Fibroblast of the aortic adventitia (primary cell): ENCODE measurements at regions not wholly inside any gene's neighbourhood (a gene's known extent, or its start where the extent isn't known, plus 50 kb on each side); places are given as distances from the start of the nearest gene placed in this dataset.

ENCODE experiments used
- DNase-seq: peaks from one replicate; pipeline ENCODE4 v3.0.0-alpha.2; 2010; ENCODE audit warnings: low read depth
- H3K4me3 ChIP-seq: 2 replicates; pipeline ENCODE4 v1.5.1; 2011; ENCODE audit warnings: low read depth, mild to moderate bottlenecking, control low read depth, low read length, moderate library complexity
- TF ChIP-seq, protein P1 (sequence below): IDR thresholded peaks from 2 replicates; pipeline ENCODE4 v1.5.1; 2011; ENCODE audit warnings: mild to moderate bottlenecking, low read length, control low read depth, inconsistent platforms; ENCODE audit not compliant: insufficient read depth

DNA sequence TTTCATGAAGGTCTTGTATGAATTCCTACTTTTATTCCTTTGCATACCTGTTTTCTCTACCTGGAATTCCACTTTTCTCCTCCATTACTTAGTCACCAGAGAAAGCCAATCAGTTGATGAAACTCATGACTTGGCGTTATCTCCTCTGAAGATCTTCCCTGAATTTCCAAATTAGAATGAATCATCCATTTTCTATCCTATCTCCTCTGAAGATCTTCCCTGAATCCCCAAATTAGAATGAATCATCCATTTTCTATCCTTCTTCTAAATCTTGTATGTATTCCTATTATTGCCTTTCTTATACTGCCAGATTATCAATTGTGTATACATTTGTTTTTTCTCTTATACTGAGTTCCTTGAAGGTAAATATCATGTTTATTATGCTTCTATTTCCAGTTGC, 440.4 kb downstream of the CCDC85A start:
- no peak for DNase-seq
- TF ChIP-seq, protein P1, sequence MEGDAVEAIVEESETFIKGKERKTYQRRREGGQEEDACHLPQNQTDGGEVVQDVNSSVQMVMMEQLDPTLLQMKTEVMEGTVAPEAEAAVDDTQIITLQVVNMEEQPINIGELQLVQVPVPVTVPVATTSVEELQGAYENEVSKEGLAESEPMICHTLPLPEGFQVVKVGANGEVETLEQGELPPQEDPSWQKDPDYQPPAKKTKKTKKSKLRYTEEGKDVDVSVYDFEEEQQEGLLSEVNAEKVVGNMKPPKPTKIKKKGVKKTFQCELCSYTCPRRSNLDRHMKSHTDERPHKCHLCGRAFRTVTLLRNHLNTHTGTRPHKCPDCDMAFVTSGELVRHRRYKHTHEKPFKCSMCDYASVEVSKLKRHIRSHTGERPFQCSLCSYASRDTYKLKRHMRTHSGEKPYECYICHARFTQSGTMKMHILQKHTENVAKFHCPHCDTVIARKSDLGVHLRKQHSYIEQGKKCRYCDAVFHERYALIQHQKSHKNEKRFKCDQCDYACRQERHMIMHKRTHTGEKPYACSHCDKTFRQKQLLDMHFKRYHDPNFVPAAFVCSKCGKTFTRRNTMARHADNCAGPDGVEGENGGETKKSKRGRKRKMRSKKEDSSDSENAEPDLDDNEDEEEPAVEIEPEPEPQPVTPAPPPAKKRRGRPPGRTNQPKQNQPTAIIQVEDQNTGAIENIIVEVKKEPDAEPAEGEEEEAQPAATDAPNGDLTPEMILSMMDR: no peak
- H3K4me3 ChIP-seq: no peak overlapping the region

DNA sequence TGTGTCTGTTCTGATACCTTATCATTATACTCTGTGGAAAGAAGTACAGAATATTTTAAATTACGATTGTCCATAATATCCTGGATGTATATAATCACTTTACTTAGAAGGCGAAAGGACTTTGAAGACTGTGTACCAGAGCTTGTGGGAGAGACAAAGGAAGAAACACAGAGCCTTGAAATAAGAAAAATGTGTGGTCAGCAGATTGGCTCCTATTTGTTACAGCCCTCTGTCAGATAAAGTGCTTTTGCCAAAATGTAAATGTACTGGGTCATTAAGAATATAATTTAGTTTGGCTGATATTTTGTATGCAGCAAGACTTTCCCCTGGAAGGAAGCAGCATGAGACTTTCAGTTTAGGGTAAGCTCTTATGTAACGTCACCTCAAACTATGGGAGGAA, 443.1 kb downstream of the CCDC85A start:
- no peak overlapping the region for H3K4me3 ChIP-seq
- TF ChIP-seq, protein P1: no peak
- DNase-seq: no peak

DNA sequence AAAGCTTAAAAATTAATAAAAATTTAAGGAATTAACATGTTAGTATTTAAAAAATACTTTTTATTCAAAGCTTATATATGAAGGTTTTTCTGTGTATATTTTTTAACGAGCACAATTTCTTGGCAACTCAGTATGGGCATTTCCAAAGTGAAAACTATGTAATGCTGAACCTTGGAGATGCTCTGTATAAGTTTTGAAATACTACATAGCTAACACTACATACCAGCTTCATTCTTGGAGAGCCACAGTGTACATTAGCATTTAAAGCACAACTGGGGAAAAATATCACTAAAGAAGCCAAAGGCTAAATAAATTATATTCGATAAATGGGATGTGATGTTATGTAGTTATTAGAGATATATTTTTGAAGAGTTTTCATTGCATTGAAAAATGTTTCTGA, 446.5 kb downstream of the CCDC85A start:
- no peak overlapping the region for H3K4me3 ChIP-seq
- TF ChIP-seq, protein P1: no peak
- DNase-seq: no peak

DNA sequence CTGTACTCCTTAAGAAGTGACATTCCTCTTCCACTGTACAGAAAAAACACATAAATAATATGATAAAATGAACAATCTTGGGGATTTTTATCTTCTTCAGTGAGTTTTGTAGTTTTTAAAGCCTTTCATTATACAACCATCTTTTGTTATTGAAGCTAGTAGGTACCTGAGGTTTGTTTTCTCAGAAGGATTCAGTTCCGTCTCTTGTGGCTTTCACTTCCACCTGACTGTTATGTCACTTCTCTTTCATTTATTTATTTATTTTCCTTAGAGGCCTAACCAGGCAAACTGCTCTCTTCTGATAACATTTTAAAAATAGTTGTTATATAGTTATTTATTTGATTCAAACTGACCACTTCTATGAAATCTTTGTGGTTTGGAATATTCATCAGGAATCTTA, 464.2 kb downstream of the CCDC85A start:
- H3K4me3 ChIP-seq: no peak overlapping the region
- no peak for DNase-seq
- TF ChIP-seq, protein P1: no peak

DNA sequence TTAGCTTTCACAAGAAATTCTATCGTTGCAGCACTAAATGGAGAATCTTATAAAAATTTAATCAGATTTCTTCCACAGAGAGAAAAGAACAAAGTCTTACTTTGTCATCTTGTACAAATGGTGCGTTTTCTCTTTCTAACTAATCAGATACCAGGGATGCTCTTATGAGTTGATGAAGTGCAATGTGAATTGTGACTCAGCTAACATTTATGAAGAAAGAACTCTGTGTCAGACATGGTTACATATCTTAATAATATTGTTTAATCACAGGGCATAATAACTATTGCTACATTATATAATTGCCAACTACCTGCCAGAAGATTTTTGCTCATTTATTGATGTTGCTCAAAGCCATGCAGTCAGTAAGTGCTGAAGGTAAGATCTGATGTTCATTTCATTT, 465.0 kb downstream of the CCDC85A start:
- TF ChIP-seq, protein P1: no peak
- no peak overlapping the region for H3K4me3 ChIP-seq
- no peak for DNase-seq

DNA sequence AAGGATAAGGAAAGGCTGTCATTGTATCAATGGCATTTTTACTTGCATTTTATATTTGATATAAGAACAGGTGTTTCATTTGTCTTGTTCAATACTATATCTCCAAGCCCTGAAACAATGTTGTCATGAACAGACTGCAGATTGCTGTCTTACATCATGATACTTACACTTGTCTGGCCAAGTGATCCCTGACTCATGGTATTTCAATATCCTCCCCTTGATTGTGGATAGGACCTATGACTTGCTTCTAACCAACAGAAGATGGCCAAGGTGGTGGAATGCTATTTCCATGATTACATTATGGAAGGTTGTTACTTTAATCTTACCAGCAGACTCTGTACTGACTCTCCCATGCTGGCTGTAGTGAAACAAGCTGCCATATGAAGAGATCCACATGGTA, 471.1 kb downstream of the CCDC85A start:
- DNase-seq: peak; percentile 18

DNA sequence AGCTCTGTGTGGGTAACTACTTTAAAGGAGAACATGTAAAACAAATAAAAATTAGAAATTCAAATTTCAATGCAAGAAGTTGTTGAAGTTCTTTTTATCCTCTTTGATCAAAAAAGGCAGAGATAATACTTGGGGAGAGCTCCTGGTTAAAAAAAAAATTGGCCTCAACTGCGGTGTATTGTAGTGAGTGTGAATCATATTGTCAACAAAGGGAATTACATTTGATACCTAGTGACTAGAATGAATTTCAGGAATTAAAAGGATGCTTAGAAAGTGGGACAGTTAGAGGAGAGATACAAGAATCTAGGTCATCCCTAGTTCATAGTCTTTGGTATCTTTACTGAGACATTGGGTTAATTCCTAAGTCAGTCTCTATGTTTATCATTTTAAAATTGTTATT, 473.0 kb downstream of the CCDC85A start:
- no peak overlapping the region for H3K4me3 ChIP-seq
- DNase-seq: no peak
- TF ChIP-seq, protein P1: no peak

More for the DNA sequence above, 471.1 kb downstream of the CCDC85A start:
- H3K4me3 ChIP-seq: no peak overlapping the region
- TF ChIP-seq, protein P1: no peak
